GM21529 (cell line): ENCODE measurements at regions not wholly inside any gene's neighbourhood (a gene's known extent, or its start where the extent isn't known, plus 50 kb on each side); places are given as distances from the start of the nearest gene placed in this dataset.

Experiments used
- ATAC-seq: cut with Tn5 transposase; IDR thresholded peaks from one replicate; pipeline ENCODE4 v1.9.1; 2021; ENCODE audit not compliant: unreplicated experiment

GRCh38 chr20:11270566-11270965 is 596.8 kb upstream of the JAG1 start:
- ATAC-seq = no peak

DNA sequence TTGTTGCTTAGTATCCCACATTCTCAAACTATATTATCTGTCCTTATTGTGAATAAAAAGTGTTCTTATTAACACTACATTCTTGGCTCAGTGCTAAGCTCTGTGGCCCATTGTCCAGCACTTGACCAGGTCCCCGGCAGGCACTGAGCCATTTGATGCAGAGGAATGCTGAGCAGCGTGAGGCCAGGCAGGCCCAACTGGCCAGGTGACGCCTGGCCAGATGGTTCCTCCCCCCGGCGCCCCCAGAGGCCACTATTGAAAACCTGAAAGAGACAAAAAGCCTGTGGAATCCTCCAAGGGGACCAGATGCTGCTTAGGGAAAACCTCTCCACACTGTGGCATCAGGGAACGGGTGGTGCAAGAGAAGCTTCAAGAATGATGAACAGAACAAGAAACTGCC is 597.5 kb upstream of the JAG1 start:
- ATAC-seq = no peak

GRCh38 chr20:11271920-11272594 is 598.3 kb upstream of the JAG1 start:
- ATAC-seq = no peak

GRCh38 chr20:11274141-11274594 is 600.4 kb upstream of the JAG1 start:
- no peak for ATAC-seq

- ATAC-seq = no peak
Observed at GRCh38 chr20:11275740-11276139, 601.9 kb upstream of the JAG1 start.

- ATAC-seq = no peak
Observed at GRCh38 chr20:11277170-11277569, 603.4 kb upstream of the JAG1 start.

GRCh38 chr20:11277858-11278257 is 604.1 kb upstream of the JAG1 start:
- no peak for ATAC-seq

- ATAC-seq = no peak
Observed at GRCh38 chr20:11278461-11278860, 604.7 kb upstream of the JAG1 start.

DNA sequence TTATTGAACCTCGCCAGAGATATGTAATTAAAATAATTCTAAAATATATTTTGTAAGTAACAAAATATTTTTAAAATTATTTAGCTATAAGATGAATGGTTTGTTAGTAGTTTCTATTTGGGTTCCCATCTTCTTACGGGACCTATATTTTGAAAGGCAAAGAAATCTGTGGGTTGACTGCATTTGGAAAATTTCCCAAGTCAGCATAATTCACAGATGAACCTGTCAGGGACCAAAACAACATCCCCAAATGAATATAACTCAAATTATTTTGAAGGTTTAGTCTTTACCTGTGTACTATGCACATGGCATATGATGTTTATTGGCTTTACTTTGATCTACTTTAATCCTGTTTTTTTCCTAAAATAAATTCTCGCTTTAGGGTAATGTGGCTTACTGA is 607.4 kb upstream of the JAG1 start:
- no peak for ATAC-seq

- no peak for ATAC-seq
Observed at GRCh38 chr20:11281768-11282167, 608.0 kb upstream of the JAG1 start.

GRCh38 chr20:11287126-11287525 is 613.3 kb upstream of the JAG1 start:
- ATAC-seq = no peak

GRCh38 chr20:11296221-11296620 is 621.5 kb upstream of the BTBD3 start:
- ATAC-seq = no peak

DNA sequence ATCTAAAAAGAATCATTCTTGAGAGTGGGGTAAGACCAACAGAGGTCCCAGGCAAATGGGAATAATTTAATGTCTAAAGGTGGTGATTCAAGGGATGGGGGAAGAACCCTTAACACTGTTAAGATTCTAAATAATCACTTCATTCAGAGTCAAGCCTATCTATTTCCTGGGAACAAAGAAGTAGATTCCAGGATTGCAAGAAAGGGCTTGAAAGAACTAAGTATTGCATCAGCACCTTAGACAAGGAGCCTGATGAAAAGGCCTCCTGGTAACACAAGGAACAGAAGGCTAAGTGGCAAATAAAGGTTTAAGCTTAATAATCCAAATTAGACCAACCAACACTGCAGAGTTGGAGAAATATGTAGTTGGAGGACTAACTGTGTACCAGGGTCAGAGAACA is 620.7 kb upstream of the BTBD3 start:
- no peak for ATAC-seq

DNA sequence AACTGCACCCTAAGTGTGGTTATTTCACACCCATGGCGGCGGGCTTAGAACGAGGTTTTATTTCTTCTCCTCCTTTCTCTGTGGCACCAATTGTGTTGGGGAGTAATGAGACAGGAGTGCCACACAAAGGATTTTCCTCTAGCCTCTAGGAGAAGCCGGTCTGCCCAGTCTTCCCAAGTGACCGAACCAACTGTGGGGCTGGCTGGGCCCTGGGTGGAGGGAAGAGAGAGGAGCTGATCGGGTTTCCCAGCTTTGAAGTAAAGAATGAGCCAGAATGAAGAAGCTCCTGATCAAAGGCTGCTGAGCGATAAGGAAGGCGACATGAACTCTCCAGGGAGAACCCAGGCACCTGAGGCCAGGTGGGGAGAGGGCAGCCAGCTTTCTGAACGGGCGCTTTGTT is 616.0 kb upstream of the BTBD3 start:
- no peak for ATAC-seq

DNA sequence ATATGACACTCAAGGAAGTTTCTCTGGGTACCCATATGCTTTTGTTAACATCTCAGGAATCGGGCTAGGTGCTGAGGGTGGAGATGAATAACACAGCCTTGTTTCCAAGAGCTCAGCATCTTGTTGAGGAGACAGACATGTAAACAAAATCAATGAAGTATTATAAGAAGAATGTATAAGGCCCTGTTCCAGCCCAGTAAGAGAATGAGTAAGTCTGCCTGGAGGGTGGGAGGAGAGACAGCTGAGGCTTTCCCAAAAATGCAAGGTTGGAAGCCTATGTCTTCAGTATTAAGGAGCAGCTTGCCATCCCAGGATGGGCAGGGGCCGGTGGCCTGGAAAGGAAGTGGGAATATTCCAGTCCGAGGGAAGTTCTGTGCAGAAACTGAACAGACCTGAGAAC is 615.3 kb upstream of the BTBD3 start:
- ATAC-seq = no peak

- no peak for ATAC-seq
Observed at GRCh38 chr20:11304795-11305194, 612.9 kb upstream of the BTBD3 start.

GRCh38 chr20:11305406-11305805 is 612.3 kb upstream of the BTBD3 start:
- ATAC-seq = no peak

GRCh38 chr20:11311659-11312224 is 606.0 kb upstream of the BTBD3 start:
- no peak for ATAC-seq

DNA sequence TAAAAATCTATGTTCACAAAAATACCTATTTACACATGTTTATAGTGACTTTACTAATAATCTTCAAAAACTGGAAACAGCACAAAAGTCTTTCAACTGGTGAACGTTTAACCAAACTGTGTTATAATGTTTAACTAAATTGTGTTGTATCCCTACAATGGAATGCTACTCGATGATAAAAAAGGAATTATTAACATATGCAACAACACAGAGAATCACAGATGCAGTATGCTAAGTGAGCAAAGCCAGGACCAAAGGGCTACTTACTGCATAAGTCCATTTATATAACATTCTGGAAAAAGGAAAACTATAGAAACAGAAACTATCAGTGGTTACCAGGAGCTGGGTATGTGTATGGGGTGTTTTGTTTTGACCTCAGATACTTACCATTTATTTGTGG is 602.2 kb upstream of the BTBD3 start:
- ATAC-seq = no peak

GRCh38 chr20:11316244-11316643 is 601.4 kb upstream of the BTBD3 start:
- ATAC-seq = no peak

- ATAC-seq = no peak
Observed at GRCh38 chr20:11320033-11320432, 597.7 kb upstream of the BTBD3 start.

- ATAC-seq = no peak
Observed at GRCh38 chr20:11323816-11324215, 593.9 kb upstream of the BTBD3 start.

GRCh38 chr20:11324990-11325389 is 592.7 kb upstream of the BTBD3 start:
- no peak for ATAC-seq
